ENCODE measurements at regions not wholly inside any gene's neighbourhood (a gene's known extent, or its start where the extent isn't known, plus 50 kb on each side); places are given as distances from the start of the nearest gene placed in this dataset.

DNA sequence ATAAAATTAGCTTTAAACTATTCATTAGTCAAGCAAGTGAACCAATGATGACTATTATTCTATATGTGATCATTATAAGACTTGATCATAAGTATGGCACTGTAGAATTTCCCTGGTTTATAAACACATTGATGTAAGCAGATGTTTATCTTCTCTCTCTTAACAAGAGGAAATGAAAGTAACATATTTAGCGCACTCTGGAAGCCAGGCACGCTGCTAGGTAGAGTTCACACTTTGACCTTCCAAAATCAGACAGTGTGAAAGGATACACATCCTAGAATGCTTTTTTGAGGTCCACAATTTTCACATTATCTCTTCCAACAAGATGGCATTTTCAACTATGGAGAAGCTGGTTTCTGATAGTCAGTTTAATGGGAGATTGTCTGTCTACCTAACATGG lies 529.4 kb upstream of the IGFBP3 start:
- Histone ChIP-seq H3K4me1 (ENCODE audit: insufficient read depth, poor library complexity, severe bottlenecking) (no peaks in the 10 kb centered on the region), H3K27ac (ENCODE audit: poor library complexity, severe bottlenecking) (no peak overlapping the region), H3K36me3 (ENCODE audit: low read depth) (no peaks in the 10 kb centered on the region; the same call in 1 of the 2 replicates), H3K4me3 (ENCODE audit: severe bottlenecking) (no peak overlapping the region), H3K27me3 (ENCODE audit: insufficient read depth, poor library complexity, severe bottlenecking) (no peaks in the 10 kb centered on the region), H3K9me3 (ENCODE audit: severe bottlenecking) (no peaks in the 10 kb centered on the region)
- ATAC-seq (ENCODE audit: low read depth) (no peak), DNase-seq (ENCODE audit: low spot score) (no peak)
- TF ChIP-seq, protein P1, sequence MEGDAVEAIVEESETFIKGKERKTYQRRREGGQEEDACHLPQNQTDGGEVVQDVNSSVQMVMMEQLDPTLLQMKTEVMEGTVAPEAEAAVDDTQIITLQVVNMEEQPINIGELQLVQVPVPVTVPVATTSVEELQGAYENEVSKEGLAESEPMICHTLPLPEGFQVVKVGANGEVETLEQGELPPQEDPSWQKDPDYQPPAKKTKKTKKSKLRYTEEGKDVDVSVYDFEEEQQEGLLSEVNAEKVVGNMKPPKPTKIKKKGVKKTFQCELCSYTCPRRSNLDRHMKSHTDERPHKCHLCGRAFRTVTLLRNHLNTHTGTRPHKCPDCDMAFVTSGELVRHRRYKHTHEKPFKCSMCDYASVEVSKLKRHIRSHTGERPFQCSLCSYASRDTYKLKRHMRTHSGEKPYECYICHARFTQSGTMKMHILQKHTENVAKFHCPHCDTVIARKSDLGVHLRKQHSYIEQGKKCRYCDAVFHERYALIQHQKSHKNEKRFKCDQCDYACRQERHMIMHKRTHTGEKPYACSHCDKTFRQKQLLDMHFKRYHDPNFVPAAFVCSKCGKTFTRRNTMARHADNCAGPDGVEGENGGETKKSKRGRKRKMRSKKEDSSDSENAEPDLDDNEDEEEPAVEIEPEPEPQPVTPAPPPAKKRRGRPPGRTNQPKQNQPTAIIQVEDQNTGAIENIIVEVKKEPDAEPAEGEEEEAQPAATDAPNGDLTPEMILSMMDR (IDR thresholded peaks at IDR 0.05; ENCODE audit: poor library complexity, severe bottlenecking): no peak

DNA sequence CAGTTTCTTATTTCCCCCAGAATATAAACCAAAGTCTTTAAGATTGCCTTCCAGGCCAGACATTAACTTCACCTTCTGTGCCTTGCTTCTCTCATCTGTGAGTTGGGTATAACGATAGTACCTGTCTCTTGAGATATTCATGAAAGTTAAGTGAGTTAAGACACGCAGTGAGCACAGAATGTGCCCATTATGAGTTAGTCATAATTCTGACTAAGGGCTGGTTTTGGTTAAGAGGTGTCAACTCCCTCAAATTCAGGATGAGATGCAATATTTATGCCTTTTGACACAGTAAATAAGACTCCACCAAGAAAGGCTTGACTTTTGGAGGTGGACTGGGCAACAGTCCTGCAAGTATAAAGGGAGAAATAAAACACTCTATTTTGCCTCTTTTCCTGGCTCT lies 528.7 kb upstream of the IGFBP3 start:
- no peaks in the 10 kb centered on the region; the same call in 1 of the 2 replicates for H3K36me3 ChIP-seq (ENCODE audit: low read depth)
- TF ChIP-seq, protein P1 (IDR thresholded peaks at IDR 0.05; ENCODE audit: poor library complexity, severe bottlenecking): no peak
- no peak for ATAC-seq (ENCODE audit: low read depth)
- no peaks in the 10 kb centered on the region for H3K9me3 ChIP-seq (ENCODE audit: severe bottlenecking)
- no peak for DNase-seq (ENCODE audit: low spot score)
- H3K27me3 ChIP-seq (ENCODE audit: insufficient read depth, poor library complexity, severe bottlenecking): no peaks in the 10 kb centered on the region
- no peak overlapping the region for H3K4me3 ChIP-seq (ENCODE audit: severe bottlenecking)
- H3K4me1 ChIP-seq (ENCODE audit: insufficient read depth, poor library complexity, severe bottlenecking): no peaks in the 10 kb centered on the region
- no peak overlapping the region for H3K27ac ChIP-seq (ENCODE audit: poor library complexity, severe bottlenecking)

DNA sequence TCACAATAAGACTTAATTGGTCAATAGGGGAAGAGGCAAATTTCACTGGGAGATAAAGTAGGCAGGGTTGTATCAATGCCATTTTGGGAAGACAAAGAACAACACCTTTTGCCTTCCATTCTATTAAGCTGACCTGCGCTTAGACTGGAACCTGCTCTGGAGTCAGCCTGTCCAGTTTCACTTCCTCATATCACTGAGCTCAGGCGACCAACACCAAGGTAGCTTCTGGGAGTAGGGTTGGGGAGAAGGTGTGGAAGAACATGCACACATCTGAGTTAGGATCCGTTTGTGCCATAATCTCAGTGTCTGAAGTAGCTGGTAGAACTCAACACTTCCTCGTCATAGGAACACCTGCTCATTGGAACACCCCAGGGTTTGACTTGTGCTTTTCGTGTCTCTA lies 527.4 kb upstream of the IGFBP3 start:
- ATAC-seq (ENCODE audit: low read depth): no peak
- no peak for DNase-seq (ENCODE audit: low spot score)
- Histone ChIP-seq H3K27ac (ENCODE audit: poor library complexity, severe bottlenecking) (no peak overlapping the region), H3K36me3 (ENCODE audit: low read depth) (no peaks in the 10 kb centered on the region; the same call in 1 of the 2 replicates), H3K9me3 (ENCODE audit: severe bottlenecking) (no peaks in the 10 kb centered on the region), H3K27me3 (ENCODE audit: insufficient read depth, poor library complexity, severe bottlenecking) (no peaks in the 10 kb centered on the region), H3K4me1 (ENCODE audit: insufficient read depth, poor library complexity, severe bottlenecking) (no peaks in the 10 kb centered on the region), H3K4me3 (ENCODE audit: severe bottlenecking) (no peak overlapping the region)
- TF ChIP-seq, protein P1 (IDR thresholded peaks at IDR 0.05; ENCODE audit: poor library complexity, severe bottlenecking): no peak

DNA sequence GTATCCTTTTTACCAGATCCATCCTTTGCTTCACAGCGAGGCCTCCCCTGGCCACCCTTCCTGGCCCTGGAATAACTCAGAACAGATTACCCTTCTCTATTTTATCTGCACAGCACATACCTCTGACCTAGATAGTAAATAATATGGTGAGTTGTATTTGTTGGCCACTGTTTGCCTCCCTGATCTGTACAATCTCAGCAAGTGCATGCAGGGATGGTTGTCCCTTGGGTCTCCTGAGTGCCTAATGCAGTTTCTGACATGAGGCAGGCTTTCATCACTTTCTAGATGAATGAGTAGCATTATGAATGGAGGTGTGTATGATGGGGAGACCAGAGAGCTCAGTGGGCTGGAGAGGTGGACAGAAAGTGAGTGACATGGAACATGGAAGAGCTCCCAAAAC lies 525.1 kb upstream of the IGFBP3 start:
- Histone ChIP-seq H3K4me1 (ENCODE audit: insufficient read depth, poor library complexity, severe bottlenecking) (no peaks in the 10 kb centered on the region), H3K27me3 (ENCODE audit: insufficient read depth, poor library complexity, severe bottlenecking) (no peaks in the 10 kb centered on the region), H3K36me3 (ENCODE audit: low read depth) (no peaks in the 10 kb centered on the region; the same call in 1 of the 2 replicates), H3K27ac (ENCODE audit: poor library complexity, severe bottlenecking) (no peak overlapping the region), H3K9me3 (ENCODE audit: severe bottlenecking) (no peaks in the 10 kb centered on the region), H3K4me3 (ENCODE audit: severe bottlenecking) (no peak overlapping the region)
- no peak for ATAC-seq (ENCODE audit: low read depth)
- TF ChIP-seq, protein P1 (IDR thresholded peaks at IDR 0.05; ENCODE audit: poor library complexity, severe bottlenecking): no peak
- no peak for DNase-seq (ENCODE audit: low spot score)

DNA sequence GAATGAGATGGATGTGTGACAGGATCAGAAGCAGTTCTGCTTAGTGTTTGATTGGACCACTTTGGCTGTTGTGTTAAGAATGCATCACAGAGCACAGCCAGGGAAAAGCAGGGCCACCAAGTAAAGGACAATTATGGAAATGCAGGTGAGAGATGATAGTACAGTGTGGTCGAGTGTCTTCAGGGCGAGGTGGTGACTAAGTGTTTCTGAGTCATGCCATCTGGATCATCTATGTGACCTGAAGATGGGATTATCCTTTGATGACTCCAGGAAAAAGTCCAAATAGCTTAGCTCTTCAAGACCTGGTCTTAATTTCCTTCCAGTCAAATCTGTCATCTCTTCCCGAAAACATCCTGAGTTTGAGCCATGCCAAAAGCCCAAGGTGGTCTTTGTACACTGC lies 523.2 kb upstream of the IGFBP3 start:
- Histone ChIP-seq H3K4me3 (ENCODE audit: severe bottlenecking) (no peak overlapping the region), H3K27ac (ENCODE audit: poor library complexity, severe bottlenecking) (no peak overlapping the region), H3K9me3 (ENCODE audit: severe bottlenecking) (no peaks in the 10 kb centered on the region), H3K27me3 (ENCODE audit: insufficient read depth, poor library complexity, severe bottlenecking) (no peaks in the 10 kb centered on the region), H3K4me1 (ENCODE audit: insufficient read depth, poor library complexity, severe bottlenecking) (no peaks in the 10 kb centered on the region), H3K36me3 (ENCODE audit: low read depth) (no peaks in the 10 kb centered on the region)
- no peak for DNase-seq (ENCODE audit: low spot score)
- TF ChIP-seq, protein P1 (IDR thresholded peaks at IDR 0.05; ENCODE audit: poor library complexity, severe bottlenecking): no peak
- ATAC-seq (ENCODE audit: low read depth): no peak; the same call in 2 of the 3 replicates
